Ascending aorta (tissue), 2 donors: ENCODE measurements at regions not wholly inside any gene's neighbourhood (a gene's known extent, or its start where the extent isn't known, plus 50 kb on each side); places are given as distances from the start of the nearest gene placed in this dataset.

Experiments
- DNase-seq, 2 donors: peaks; one replicate each; pipeline ENCODE4 v3.0.0-alpha.2; 2019; ENCODE audit warnings: low spot score in 2 of 2
- H3K27ac ChIP-seq, 2 donors: fragments of 200-600 bp; sonication (generic); one replicate each; pipeline ENCODE4 v1.5.1; 2016 to 2017; ENCODE audit warnings: mild to moderate bottlenecking in 1 of 2
- H3K27me3 ChIP-seq: fragments of 200-600 bp; sonication (generic); one replicate; pipeline ENCODE4 v1.5.1; 2017
- H3K36me3 ChIP-seq, 2 donors: fragments of 200-600 bp; sonication (generic); one replicate each; pipeline ENCODE4 v1.5.1; 2016
- H3K4me1 ChIP-seq, 2 donors: fragments of 200-600 bp; sonication (generic); one replicate each; pipeline ENCODE4 v1.5.1; 2016 to 2017; ENCODE audit warnings: mild to moderate bottlenecking in 1 of 2
- H3K4me3 ChIP-seq, 2 donors: fragments of 200-600 bp; sonication (generic); one replicate each; pipeline ENCODE4 v1.5.1; 2016 to 2017; ENCODE audit warnings: mild to moderate bottlenecking in 1 of 2
- H3K9me3 ChIP-seq, 2 donors: fragments of 200-600 bp; sonication (generic); one replicate each; pipeline ENCODE4 v1.5.1; 2016
- intact Hi-C: fragments of 100-400 bp; cut with DNase I; formaldehyde crosslinking; loops from one replicate; pipeline ENCODE4 v1.15.1; 2023
- TF ChIP-seq, protein P1 (sequence below), 3 experiments: fragments of 200-600 bp in 2 of 3; fragments of 450-650 bp in 1 of 3; sonication (generic) in 2 of 3; IDR thresholded peaks; one replicate each; pipeline ENCODE4 v1.5.1; 2016 to 2019; ENCODE audit warnings: antibody characterized with exemption in 3 of 3, mild to moderate bottlenecking in 1 of 3, moderate library complexity in 1 of 3

DNA sequence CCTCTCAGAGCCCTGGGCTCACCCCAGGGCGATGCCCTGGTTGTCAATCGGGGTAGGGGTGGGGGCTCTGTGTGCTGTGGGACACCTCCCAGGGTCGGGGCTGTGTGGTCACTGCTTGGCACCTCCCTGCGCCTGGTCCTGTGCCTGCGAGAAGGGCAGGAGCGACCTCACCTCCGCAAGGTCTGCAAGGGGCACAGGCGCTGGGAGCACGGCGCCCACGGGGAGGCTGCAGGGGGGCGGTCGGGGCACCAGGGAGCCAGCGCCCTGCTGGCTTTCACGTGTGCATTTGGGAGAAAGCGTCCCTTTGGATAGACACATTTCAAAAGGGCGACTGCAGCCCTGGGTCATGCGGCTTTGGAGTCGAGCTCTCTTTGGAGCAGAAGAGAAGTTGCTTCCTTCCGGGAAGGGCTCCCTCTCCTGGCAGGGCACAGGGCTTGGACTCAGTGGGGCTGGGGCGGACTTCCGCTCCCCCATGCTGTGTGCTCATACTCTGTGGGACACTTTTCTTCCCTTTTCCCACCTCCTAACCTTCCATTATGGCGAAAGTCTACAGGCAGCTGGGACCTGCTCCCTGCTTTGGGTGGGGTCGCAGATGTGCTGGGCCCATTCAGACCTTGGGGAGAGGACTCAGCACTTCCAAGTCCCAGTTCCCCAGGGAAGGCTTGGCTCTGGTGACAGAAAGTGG, 52.9 kb upstream of the SLC28A3 start:
- H3K4me3 ChIP-seq: no peak overlapping the region
- H3K9me3 ChIP-seq: no peaks in the 10 kb centered on the region
- TF ChIP-seq, protein P1, sequence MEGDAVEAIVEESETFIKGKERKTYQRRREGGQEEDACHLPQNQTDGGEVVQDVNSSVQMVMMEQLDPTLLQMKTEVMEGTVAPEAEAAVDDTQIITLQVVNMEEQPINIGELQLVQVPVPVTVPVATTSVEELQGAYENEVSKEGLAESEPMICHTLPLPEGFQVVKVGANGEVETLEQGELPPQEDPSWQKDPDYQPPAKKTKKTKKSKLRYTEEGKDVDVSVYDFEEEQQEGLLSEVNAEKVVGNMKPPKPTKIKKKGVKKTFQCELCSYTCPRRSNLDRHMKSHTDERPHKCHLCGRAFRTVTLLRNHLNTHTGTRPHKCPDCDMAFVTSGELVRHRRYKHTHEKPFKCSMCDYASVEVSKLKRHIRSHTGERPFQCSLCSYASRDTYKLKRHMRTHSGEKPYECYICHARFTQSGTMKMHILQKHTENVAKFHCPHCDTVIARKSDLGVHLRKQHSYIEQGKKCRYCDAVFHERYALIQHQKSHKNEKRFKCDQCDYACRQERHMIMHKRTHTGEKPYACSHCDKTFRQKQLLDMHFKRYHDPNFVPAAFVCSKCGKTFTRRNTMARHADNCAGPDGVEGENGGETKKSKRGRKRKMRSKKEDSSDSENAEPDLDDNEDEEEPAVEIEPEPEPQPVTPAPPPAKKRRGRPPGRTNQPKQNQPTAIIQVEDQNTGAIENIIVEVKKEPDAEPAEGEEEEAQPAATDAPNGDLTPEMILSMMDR (IDR thresholded peaks at IDR 0.05): no peak
- H3K27me3 ChIP-seq: no peaks in the 10 kb centered on the region
- no peaks in the 10 kb centered on the region for H3K4me1 ChIP-seq
- no peak for DNase-seq
- H3K27ac ChIP-seq: no peak overlapping the region
- intact Hi-C loops: loop anchor here (10.0 kb wide), 1 partner anchor 1391 kb away; no protein-coding TSS in a partner anchor
- H3K36me3 ChIP-seq: no peaks in the 10 kb centered on the region

DNA sequence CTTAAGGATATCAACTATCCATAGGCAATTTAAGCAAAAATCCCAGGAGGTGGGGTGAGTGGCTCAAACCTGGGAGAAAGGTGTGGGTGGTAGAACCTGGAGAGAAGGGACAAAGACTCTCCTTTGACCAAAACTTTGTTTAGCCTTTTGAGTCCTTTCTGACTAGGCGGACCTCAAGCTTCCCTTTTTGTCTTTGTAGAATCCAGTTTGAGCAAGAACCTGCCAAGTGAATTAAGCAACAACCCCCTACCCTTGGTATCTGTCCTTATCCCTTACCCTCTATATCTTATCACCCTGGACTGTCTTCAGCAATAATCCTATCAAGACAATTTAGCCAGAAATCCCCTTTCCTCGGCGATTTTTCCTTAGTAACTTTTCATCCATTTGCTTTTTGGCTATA, 53.5 kb upstream of the SLC28A3 start:
- Histone ChIP-seq H3K4me3 (no peak overlapping the region), H3K27me3 (no peaks in the 10 kb centered on the region), H3K36me3 (no peaks in the 10 kb centered on the region), H3K9me3 (no peaks in the 10 kb centered on the region), H3K4me1 (no peaks in the 10 kb centered on the region), H3K27ac (no peak overlapping the region)
- no peak for DNase-seq
- TF ChIP-seq, protein P1 (IDR thresholded peaks at IDR 0.05): no peak
- intact Hi-C loops: loop anchor here (10.0 kb wide), 1 partner anchor 1391 kb away; no protein-coding TSS in a partner anchor

DNA sequence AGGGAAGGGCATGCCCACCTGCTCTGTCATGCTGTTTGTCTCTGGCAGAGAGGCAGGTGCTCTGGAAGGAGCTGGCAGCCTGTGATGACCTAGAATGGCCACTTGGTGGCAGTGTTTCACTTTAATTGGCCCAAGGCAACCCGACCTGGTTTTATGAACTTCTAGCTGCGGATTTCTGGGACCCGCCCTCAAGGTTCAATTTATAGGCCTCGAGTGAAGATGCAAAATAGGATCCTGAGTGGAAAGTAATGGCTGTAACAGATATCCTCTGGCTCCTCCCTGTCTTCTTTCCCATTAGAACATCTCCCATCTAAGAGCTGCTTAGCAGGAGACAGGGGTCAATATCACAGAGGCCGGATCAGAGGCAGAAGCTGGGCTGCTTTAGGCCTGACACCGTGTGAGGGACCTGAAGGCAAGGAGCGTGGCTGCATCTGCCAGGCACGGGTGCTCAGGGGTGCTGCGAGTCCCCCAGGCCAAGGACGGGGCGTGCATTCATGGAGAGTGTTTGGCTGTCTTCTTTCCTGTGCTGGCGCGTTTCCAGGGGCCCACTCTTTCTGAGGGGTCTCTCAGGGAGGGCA, 56.7 kb upstream of the SLC28A3 start:
- H3K27ac ChIP-seq: no peak overlapping the region
- H3K4me1 ChIP-seq: no peaks in the 10 kb centered on the region
- H3K27me3 ChIP-seq: no peaks in the 10 kb centered on the region
- intact Hi-C loops: loop anchor here (2.0 to 10.0 kb wide), 4 partner anchors 556 to 1388 kb away; no protein-coding TSS in a partner anchor
- H3K36me3 ChIP-seq: no peaks in the 10 kb centered on the region
- H3K9me3 ChIP-seq: no peaks in the 10 kb centered on the region
- TF ChIP-seq, protein P1 (IDR thresholded peaks at IDR 0.05): peak; percentile 49 to 87 (median 85)
- no peak overlapping the region for H3K4me3 ChIP-seq
- DNase-seq: peak in 1 of 2 donors; percentile 78

DNA sequence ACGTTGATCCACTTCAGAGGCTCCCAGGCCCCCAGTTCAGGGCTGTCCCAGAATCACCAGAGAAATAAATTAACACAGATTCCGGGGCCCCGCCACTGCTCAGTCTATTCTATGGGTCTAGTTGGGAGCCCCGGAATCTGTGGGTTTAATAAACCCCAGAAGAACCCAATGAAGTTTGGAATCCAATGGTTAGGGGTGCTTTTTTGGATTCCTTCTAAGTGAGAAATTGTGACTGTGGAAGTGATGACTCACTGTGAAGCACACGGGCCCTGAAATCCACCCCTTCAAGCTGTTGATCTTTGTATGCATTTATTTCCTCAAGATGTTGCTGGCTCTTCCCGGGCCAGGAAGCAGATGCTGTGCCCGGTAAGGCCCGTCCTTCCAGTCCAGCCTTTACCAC, 57.3 kb upstream of the SLC28A3 start:
- no peaks in the 10 kb centered on the region for H3K27me3 ChIP-seq
- H3K4me3 ChIP-seq: no peak overlapping the region
- no peak overlapping the region for H3K27ac ChIP-seq
- H3K9me3 ChIP-seq: no peaks in the 10 kb centered on the region
- H3K36me3 ChIP-seq: no peaks in the 10 kb centered on the region
- no peak for DNase-seq
- TF ChIP-seq, protein P1 (IDR thresholded peaks at IDR 0.05): no peak
- intact Hi-C loops: loop anchor here (2.0 to 10.0 kb wide), 4 partner anchors 555 to 1387 kb away; no protein-coding TSS in a partner anchor
- H3K4me1 ChIP-seq: no peaks in the 10 kb centered on the region

DNA sequence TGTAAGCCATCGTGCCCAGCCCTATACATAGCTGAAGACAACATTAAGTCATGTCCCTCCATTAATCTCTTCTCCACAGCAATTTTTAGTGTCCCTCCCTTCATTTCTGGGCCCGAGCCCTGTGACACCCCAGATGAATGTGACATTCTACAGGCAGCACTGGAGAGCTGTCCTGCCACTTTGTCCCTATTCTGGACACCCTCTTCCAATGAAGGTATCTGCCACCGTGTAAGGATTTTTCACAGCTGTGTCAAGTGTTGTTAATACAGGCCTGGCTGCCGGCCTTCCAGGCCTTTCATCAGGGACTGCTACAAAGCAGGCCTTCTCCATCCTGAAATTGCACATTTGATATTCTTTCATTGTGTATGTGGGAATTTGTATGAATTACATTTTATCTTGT, 62.0 kb upstream of the SLC28A3 start:
- Histone ChIP-seq H3K27ac (no peak overlapping the region), H3K4me1 (no peaks in the 10 kb centered on the region), H3K9me3 (no peaks in the 10 kb centered on the region), H3K4me3 (no peak overlapping the region), H3K27me3 (no peaks in the 10 kb centered on the region), H3K36me3 (no peaks in the 10 kb centered on the region)
- no peak for DNase-seq
- TF ChIP-seq, protein P1 (IDR thresholded peaks at IDR 0.05): no peak
- intact Hi-C loops: no loop called here
